HL-60 (cell line): ENCODE measurements at regions not wholly inside any gene's neighbourhood (a gene's known extent, or its start where the extent isn't known, plus 50 kb on each side); places are given as distances from the start of the nearest gene placed in this dataset.

Experiments
- GABPA ChIP-seq: IDR thresholded peaks from 2 replicates; pipeline ENCODE4 v1.6.1; 2012; ENCODE audit warnings: low read depth
- POLR2AphosphoS5 ChIP-seq: IDR thresholded peaks from 2 replicates; pipeline ENCODE4 v1.6.1; 2012; ENCODE audit warnings: low read depth
- SPI1 ChIP-seq: IDR thresholded peaks from 2 replicates; pipeline ENCODE4 v1.6.1; 2012; ENCODE audit warnings: low read depth, mild to moderate bottlenecking, borderline replicate concordance
- TF ChIP-seq, protein P1 (sequence below): IDR thresholded peaks from one replicate; pipeline ENCODE4 v1.5.1; 2011; ENCODE audit warnings: low read length, control low read depth, inconsistent platforms; ENCODE audit not compliant: insufficient read depth
- TF ChIP-seq, protein P2 (sequence below): IDR thresholded peaks from 2 replicates; pipeline ENCODE4 v1.6.1; 2012; ENCODE audit warnings: low read depth; ENCODE audit not compliant: insufficient replicate concordance

DNA sequence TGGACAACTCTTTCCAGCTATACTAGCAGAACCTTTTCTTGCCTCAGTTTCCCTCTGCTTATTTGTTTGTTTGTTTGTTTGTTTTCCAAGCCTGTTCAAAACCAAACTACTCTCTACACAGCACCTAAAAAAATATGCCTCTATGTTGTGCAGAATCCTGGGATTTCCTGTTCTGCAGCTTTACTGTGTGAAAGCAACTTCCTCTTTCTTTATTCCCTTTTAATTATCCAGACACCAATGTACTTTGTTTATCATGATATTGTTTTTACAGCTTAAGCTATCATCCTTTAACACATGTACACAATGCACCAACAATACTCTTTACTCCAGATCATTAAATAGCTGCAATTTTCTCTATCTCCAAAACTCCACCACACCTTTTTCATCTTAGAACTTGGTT lies 259.5 kb downstream of the EPHA4 start:
- no peak; the same call in 1 of the 2 replicates for TF ChIP-seq SPI1
- TF ChIP-seq, protein P1, sequence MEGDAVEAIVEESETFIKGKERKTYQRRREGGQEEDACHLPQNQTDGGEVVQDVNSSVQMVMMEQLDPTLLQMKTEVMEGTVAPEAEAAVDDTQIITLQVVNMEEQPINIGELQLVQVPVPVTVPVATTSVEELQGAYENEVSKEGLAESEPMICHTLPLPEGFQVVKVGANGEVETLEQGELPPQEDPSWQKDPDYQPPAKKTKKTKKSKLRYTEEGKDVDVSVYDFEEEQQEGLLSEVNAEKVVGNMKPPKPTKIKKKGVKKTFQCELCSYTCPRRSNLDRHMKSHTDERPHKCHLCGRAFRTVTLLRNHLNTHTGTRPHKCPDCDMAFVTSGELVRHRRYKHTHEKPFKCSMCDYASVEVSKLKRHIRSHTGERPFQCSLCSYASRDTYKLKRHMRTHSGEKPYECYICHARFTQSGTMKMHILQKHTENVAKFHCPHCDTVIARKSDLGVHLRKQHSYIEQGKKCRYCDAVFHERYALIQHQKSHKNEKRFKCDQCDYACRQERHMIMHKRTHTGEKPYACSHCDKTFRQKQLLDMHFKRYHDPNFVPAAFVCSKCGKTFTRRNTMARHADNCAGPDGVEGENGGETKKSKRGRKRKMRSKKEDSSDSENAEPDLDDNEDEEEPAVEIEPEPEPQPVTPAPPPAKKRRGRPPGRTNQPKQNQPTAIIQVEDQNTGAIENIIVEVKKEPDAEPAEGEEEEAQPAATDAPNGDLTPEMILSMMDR = no peak
- TF ChIP-seq POLR2AphosphoS5 = no peak
- TF ChIP-seq, protein P2, sequence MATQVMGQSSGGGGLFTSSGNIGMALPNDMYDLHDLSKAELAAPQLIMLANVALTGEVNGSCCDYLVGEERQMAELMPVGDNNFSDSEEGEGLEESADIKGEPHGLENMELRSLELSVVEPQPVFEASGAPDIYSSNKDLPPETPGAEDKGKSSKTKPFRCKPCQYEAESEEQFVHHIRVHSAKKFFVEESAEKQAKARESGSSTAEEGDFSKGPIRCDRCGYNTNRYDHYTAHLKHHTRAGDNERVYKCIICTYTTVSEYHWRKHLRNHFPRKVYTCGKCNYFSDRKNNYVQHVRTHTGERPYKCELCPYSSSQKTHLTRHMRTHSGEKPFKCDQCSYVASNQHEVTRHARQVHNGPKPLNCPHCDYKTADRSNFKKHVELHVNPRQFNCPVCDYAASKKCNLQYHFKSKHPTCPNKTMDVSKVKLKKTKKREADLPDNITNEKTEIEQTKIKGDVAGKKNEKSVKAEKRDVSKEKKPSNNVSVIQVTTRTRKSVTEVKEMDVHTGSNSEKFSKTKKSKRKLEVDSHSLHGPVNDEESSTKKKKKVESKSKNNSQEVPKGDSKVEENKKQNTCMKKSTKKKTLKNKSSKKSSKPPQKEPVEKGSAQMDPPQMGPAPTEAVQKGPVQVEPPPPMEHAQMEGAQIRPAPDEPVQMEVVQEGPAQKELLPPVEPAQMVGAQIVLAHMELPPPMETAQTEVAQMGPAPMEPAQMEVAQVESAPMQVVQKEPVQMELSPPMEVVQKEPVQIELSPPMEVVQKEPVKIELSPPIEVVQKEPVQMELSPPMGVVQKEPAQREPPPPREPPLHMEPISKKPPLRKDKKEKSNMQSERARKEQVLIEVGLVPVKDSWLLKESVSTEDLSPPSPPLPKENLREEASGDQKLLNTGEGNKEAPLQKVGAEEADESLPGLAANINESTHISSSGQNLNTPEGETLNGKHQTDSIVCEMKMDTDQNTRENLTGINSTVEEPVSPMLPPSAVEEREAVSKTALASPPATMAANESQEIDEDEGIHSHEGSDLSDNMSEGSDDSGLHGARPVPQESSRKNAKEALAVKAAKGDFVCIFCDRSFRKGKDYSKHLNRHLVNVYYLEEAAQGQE = no peak
- no peak for TF ChIP-seq GABPA
